ENCODE measurements at regions not wholly inside any gene's neighbourhood (a gene's known extent, or its start where the extent isn't known, plus 50 kb on each side); places are given as distances from the start of the nearest gene placed in this dataset.
"Not testable (repeated sequence)": the region's sequence is repeated elsewhere in the genome, so short reads cannot be mapped to it uniquely, and the experiment has no call there.

- no peak for DNase-seq
Measured at GRCh38 chr1:58836408-58836807, 52.6 kb upstream of the JUN start.

DNA sequence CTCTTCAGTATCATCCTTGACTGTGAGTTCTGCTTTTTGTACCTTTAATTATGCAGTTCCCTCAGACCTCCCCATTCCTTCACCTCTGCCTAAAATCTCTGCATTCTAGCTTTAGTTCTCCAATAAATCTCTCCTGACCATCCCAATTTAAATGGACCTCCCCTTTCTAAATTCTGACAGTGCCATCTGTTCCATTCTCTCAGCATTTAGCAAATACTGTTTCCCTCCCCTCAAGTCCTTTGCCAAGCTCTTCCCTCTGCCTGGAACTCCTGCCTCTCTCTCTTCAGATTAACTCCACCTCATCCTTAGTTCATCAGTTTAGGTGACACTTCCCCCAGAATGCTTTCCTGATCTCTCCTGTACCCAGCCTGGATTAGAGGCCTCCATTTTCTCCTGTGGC lies 54.0 kb upstream of the JUN start:
- DNase-seq = no peak

- no peak for DNase-seq
Measured at GRCh38 chr1:58839147-58839795, 55.4 kb upstream of the JUN start.

DNA sequence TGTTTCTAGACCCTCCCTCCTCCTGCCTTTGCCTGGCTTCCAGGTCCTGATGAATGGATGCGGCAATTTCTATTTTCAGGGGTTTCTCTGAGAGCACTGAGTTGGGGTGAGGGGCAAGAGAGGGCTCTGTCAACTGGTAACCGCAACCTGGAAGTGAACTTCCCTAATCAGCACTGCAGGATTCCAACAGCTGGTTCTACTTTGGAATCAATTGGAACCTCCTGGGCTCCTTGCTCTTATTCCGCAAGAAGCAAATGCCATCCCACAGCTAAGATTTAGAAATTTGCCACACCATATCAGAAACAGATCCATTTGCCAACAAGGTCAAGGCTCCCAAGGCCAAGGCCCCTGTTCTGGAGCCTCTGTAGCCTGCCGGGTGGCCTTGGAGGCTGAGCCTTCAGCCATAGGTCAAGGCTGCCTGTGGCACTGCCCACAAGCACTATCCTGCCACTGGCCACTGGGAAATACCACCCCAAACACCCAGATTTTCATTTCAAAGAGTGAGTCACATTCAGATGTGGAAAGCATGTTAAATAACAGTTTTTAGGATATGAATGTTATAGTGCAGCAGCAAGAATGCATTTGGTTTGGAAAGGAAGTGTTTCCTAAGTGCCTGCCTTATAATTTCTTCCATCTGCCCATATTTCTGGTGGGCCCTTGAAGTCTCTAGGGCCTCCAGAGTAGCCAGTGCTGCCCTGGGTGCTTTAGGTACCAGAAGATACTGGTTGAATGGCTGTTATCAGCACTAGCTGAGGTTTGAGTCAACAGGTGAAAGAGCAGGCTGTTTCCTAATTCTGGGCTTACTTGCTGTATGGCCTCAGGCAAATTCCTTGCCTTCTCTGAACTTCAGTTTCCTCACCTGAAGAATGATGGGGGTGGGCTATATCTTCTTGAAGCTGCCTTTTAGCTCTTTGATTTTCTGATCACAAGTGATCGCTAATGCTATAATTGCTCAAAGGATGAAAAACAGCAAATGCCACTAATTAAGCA lies 56.3 kb upstream of the JUN start:
- no peak for DNase-seq

- DNase-seq = peak; percentile 29
Measured at GRCh38 chr1:58841455-58841854, 57.6 kb upstream of the JUN start.

- DNase-seq = no peak
Measured at GRCh38 chr1:58842941-58843340, 59.1 kb upstream of the JUN start.

- DNase-seq = no peak
Measured at GRCh38 chr1:58844176-58844575, 60.3 kb upstream of the JUN start.

DNA sequence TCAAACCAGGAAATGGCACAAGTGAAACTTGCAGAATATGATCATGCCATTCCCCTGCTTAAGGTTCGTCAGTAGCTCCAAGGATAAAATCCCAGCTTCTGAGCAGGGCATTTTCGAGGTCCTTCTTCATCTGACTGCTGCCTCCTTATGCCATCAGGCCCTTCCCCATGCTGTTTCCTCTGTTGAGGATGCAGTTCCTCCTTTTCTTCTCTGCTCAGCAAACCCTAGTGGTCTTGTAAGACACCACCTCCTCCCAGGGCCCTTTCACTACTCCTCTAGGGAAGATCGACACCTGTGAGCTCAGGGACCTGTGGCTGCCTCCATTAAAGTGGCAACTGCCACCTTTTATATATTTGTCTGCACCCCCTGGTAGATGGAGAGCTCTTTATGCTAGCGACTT lies 62.1 kb upstream of the JUN start:
- no peak for DNase-seq

DNA sequence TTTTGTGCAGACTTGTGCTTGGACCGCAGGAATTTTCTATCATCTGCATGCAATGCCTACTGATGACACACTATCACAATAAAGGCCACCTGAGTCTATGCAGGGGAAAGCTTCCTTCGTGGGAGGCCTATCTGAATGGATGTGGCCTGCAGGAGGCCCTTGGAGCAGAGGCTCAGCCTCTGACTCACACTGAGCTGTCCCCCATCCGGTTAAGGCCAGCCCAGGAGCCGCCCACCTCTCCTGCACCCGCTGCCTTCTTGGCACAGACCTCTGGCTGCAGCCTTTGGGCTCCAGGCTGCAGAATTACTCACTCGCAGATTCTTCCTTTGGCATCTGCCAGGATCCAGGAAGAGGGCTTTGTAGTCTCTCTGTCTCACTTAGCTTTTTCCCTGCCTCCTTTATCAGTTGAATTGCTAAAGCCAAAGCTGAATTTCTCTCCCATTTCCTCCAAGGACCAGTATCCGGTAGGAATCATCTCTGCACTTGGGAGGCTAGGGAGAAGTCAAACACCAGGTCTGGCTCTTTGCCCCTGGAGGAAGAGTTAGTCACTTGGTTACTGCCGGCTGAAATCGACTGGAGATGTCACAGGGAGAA lies 65.1 kb upstream of the JUN start:
- DNase-seq = peak; percentile 37

DNA sequence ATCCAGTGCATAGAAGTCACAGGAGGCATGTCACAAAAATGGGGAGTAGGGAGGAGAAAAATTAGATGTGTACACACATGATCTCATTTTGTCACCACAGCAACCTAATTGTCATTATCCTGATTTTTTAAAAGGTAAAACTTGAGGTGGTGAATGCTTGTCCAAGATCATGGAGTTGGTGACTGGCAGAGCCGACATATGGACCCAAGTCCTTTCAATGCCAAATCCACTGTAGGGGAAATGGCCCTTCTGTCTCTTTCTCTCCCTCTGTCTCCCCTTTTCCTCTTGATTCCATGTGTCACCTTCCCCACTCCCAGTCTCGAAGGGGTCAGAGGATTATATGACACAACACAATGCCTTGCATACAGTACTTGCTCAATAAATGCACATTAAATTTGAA lies 65.7 kb upstream of the JUN start:
- no peak for DNase-seq

DNA sequence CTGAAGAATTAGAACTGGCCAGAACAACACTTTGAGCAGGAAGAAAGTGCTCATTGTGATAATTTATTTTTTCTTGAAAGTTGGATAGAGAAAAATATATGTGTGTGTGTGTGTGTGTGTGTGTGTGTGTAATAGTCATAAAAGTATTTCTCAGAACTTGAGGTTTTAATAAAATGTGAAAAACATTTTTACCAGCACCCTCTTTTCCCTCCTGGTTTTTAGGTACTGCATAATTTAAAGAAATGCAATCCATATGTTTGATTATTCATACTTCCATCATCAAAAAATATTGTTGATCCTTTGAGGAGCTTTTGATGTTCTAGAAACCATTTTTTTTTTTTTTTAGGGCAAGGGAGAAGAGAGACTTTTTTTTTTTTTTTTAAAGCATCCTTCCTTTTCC lies 66.8 kb upstream of the JUN start:
- DNase-seq = no peak

DNA sequence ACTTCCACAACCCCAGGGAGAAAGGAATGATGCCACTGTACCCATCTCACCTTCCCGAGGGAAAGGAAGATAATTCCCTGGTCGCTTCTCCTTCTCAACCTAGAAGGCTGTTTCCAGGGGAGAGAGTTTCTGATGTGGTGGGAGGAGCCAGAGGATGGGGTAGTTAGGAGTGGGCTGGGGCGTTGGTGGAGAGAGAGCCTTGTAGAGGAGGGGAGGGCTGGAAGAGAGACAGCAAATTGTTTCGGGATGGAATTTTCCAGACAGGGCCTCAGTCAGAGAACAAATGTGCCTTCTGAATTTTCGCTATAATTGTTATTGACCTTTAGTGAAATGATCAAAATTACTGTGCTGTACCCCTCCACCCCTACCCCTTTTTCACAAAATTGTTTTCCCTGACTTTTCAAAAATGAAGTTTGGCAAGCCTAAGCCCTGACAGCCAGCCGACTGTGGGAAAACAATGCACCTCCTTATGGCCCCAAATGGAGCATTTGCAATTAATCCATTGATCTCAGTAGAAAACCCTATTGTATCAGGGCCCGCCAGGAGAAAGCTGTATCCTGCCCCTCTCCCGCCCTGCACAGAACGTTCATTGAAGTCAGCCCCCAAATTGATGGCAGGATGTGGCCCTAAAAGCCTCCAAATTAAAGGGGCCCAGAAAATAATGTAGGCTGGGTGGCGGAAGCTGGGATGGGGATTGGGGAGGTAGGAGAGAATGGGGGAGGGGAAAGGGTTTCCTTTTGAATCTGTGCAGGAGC lies 69.1 kb upstream of the JUN start:
- no peak for DNase-seq

- no peak for DNase-seq
Measured at GRCh38 chr1:58854576-58854975, 70.7 kb upstream of the JUN start.

DNA sequence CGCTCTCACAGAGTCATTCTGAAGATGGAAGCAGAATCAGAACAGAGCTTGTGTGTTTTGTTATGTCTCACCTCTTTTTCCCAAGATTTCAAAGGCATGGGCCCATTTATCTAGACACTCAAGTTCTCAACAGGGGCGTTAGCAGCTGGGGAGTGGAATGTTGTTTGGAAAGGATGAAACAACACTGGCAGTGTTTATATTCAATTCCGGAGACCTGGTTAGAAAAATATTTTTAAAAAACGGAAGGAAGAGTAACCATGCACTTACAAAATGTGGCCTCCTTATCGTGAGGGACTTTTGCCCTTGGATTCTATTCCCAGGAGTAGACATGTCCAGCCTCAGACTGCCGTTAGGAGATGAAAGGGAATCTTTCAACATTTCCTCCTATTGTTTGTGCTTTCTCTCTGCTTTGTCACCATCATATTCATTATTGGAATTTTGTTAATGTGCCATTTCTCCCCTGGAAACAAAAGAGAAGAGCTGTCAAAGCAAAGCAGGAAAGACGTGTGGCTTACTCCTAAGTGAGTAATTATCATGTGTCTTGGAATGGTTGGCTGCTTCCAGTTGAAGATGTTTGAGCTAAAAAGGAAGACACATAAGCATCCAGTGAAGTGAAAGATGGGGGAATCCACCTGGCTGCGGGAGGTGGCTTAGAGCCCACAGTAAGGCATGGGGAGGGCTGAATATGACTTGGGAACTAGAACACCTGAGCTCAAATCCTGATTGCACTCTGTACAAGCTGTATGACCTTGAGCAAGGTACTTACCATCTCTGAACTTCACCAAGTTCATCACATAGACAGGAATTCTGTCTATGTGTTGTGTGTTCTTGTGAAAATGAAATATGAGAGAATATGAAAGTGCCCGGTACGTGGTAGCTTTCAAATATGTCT lies 71.7 kb upstream of the JUN start:
- no peak for DNase-seq

GRCh38 chr1:58856281-58856680 lies 72.4 kb upstream of the JUN start:
- DNase-seq = not testable (repeated sequence)

- DNase-seq = no peak
Measured at GRCh38 chr1:58857680-58858673, 74.1 kb upstream of the JUN start.

GRCh38 chr1:58859769-58860485 lies 76.1 kb upstream of the JUN start:
- no peak for DNase-seq

DNA sequence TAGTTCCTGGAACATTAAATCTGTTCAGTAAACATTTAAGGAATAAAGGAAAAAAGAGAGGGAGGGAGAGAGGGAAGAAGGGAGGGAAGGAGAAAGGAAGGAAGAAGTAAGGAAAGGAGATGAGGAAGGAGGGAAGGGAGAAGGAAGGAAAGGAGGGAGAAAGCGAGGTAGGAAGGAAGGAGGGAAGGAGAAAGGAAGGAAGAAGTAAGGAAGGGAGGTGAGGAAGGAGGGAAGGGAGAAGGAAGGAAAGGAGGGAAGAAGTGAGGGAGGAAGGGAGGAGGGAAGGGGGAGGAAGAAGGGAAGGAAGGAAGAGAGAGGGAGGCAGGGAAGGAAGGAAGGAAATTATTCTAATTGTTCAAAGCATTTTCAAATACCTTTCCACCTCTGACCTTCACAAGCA lies 77.2 kb upstream of the JUN start:
- no peak for DNase-seq

DNA sequence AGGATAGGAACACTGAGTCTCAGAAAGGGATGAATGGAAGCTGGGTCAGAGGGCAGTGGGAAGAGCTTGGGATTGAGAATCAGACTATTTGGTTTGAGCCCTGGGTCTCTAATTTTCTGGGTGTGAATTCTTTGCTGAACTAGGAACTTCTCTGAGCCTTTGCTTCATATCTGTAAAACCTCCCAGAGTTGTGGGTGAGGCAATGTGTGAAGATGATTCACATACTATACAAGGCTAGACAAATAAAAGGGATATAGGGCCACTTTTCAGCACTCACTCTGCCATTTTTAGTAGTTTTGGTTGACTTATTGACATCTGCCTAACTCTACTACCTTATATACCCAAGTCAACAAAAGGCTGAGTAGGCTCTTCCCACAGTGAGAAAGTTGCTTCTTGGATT lies 77.7 kb upstream of the JUN start:
- DNase-seq = no peak

DNA sequence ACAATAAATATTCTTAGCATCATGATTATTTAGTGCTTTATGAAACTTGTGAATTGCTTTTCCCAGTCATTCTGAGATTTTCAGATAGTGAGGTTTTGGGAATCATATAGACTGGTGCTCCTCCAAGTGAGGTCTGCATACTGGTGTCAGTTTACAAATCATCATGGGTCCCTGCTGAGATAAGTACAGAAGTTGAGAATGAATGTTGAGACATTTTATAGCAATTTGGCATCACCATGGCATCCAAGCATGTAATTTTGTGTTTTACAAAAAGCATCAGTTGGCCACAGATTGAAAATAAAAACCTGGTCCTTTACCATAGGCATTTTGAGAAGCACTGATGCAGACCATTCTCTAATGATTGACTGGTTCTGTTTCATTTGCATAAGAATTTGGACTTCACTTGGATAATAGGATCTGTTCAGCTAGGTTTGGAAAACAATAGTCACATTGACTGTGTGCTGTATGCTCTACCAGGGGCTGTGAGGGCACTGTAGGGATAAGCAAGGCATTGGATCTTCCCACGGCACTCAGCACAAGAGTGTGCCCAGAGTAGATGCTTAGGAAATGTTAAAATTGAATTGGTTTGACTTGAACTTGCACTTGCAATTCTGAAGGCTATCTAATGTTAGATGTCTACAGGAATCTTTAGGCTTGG lies 79.0 kb upstream of the JUN start:
- no peak for DNase-seq
